HG02678 (cell line): ENCODE measurements at regions not wholly inside any gene's neighbourhood (a gene's known extent, or its start where the extent isn't known, plus 50 kb on each side); places are given as distances from the start of the nearest gene placed in this dataset.

Experiments
- ATAC-seq: cut with Tn5 transposase; IDR thresholded peaks from one replicate; pipeline ENCODE4 v1.9.1; 2021; ENCODE audit warnings: mild to moderate bottlenecking, moderate library complexity; ENCODE audit not compliant: unreplicated experiment

DNA sequence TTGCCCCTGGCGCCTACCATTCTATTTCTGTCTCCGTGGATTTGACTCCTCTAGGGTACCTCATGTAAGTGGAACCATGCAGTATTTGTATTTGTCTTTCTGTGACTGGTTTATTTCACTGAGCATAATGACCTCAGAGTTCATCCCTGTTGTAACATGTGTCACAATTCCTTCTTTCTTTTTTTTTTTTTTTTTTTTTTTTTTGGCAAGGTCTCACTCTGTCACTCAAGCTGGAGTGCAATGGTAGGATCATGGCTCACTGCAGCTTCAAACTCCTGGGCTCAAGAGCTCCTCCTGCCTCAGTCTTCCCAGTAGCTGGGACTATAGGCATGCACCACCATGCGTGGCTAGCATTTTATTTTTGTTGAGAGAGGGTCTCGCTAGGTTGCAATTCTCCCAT, 74.0 kb upstream of the SEPTIN5 start:
- no peak for ATAC-seq

DNA sequence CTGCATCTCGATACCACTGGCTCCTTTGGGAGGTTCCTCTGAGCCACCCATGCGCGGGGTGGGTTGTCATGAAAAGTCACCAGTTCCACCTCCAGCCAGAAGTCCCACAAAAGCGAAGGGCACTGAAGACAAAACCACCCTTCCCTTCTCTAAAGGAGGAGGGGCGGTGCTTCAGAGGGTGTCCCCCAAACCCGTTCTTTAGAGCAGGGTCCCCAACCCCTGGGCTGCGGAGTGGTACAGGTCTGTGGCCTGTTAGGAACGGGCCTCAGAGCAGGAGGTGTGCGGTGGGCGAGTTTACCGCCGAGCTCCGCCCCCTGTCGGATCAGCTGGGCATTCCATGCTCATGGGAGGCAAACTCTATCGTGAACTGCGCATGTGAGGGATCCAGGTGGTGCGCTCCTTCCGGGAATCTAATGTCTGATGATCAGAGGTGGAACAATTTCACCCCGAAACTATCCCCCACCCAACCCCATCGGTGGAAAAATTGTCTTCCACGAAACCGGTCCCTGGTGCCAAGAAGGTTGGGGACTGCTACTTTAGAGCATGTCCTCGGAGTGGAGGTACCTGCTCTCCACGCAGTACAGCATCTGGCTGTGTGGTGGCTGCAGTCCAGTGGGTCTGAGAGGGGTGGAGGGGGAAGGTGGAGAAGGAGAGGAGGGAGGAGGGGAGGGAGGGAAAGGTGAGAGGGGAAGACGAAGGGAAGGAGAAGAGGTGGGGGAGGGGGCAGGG, 72.9 kb upstream of the SEPTIN5 start:
- no peak for ATAC-seq

DNA sequence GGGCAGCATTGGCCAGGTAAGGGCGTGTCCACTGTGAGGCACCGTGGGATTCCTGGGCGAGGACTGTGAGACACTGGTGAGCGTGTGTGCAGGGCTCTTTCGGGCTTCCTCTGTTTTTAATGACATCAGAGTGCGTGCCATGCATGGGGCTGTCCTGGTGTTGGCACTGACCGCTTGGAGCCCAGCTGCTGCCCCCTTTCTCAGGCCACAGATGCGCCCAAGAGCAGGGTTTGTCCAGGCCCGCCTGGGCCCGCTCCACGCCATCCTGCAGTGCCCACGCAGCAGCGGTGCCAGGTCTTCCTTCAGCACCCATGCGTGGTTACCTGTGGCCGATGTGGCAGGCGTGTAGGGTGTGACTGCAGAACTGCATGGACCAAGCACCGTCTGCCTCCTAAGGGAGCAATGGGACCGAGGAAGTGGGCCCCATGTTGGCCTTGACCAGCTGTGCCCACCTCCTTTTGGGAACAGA, 72.3 kb upstream of the SEPTIN5 start:
- ATAC-seq, result no peak

GRCh38 chr22:19643448-19644313, 70.6 kb upstream of the SEPTIN5 start:
- ATAC-seq, result no peak

- no peak for ATAC-seq
Observed at GRCh38 chr22:19644314-19645223, 69.7 kb upstream of the SEPTIN5 start.

DNA sequence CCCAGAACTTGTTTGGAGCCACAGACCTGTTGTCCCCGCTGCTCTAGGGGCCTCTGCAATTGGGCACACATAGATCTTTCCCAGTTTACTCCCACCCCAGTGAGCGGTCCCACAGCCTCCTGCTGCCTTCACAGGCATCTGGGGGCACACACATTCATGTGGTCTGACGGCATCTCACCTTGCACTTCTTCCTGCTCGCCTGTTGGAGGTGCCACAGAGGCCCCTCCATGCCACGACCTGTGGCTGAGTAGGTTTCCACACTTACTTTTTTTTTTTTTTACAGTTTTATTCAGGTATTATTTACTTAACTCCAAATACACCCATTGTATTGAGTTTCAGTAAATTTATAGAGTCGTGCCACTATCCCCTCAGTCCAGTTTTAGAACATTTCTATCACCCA, 68.9 kb upstream of the SEPTIN5 start:
- no peak for ATAC-seq

GRCh38 chr22:19645905-19646304, 68.4 kb upstream of the SEPTIN5 start:
- ATAC-seq, result no peak

GRCh38 chr22:19646383-19646782, 67.9 kb upstream of the SEPTIN5 start:
- ATAC-seq, result no peak

GRCh38 chr22:19648419-19648929, 65.8 kb upstream of the SEPTIN5 start:
- ATAC-seq, result no peak

DNA sequence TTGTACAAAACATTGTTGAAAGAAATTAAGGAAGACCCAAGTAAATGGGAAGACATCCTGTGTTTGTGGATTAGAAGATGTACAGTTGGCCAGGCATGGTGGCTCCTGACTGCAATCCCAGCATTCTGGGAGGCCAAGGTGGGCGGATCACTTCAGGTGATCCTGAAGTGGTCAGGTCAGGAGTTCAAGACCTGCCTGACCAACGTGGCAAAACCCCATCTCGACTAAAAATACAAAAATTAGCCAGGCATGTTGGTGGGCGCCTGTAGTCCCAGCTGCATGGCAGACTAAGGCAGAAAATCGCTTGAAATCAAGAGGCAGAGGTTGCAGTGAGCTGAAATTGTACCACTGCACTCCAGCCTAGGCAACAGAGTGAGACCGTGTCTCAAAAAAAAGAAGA, 62.0 kb upstream of the SEPTIN5 start:
- no peak for ATAC-seq

- no peak for ATAC-seq
Observed at GRCh38 chr22:19654338-19654987, 59.8 kb upstream of the SEPTIN5 start.

GRCh38 chr22:19655399-19655798, 58.9 kb upstream of the SEPTIN5 start:
- no peak for ATAC-seq

GRCh38 chr22:19656541-19657251, 57.6 kb upstream of the SEPTIN5 start:
- ATAC-seq, result no peak

GRCh38 chr22:19657252-19658056, 56.8 kb upstream of the SEPTIN5 start:
- no peak for ATAC-seq

- ATAC-seq, result no peak
Observed at GRCh38 chr22:19658057-19658966, 56.0 kb upstream of the SEPTIN5 start.

GRCh38 chr22:19658967-19659804, 55.1 kb upstream of the SEPTIN5 start:
- no peak for ATAC-seq

GRCh38 chr22:19659805-19660345, 54.4 kb upstream of the SEPTIN5 start:
- ATAC-seq, result no peak
